Forelimb muscle (tissue), 1 donor: ENCODE measurements at regions not wholly inside any gene's neighbourhood (a gene's known extent, or its start where the extent isn't known, plus 50 kb on each side); places are given as distances from the start of the nearest gene placed in this dataset.
"Not testable (repeated sequence)": the region's sequence is repeated elsewhere in the genome, so short reads cannot be mapped to it uniquely, and the experiment has no call there.

Source experiments
- DNase-seq: peaks from one replicate; pipeline ENCODE4 v3.0.0-alpha.2; 2013; ENCODE audit warnings: low read depth

GRCh38 chr4:33878710-33879109 is 2365.6 kb downstream of the ARAP2 start:
- no peak for DNase-seq

DNA sequence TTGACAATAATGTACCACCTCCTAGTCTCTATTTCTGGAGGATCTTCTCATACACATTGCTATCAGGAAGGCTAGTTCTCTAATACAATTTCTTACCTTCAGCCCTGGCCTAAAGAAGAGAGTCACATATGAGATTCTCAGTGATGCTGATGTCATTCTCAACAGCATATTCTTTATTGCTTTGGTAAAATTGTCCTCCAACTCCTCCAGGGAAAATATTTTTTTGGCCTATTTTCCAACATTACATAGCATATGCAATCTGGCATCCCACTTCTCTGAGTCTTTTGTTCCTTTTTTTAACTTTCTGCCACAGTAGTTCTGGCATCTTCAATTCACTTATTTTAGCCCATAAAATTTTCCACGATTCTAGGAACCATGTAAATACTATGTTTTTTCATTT is 2363.1 kb downstream of the ARAP2 start:
- no peak for DNase-seq

- no peak for DNase-seq
These were observed 2361.9 kb downstream of the ARAP2 start for GRCh38 chr4:33882246-33882990.

- DNase-seq, result no peak
These were observed 2361.2 kb downstream of the ARAP2 start for GRCh38 chr4:33883111-33883510.

GRCh38 chr4:33886356-33886755 is 2358.0 kb downstream of the ARAP2 start:
- no peak for DNase-seq

DNA sequence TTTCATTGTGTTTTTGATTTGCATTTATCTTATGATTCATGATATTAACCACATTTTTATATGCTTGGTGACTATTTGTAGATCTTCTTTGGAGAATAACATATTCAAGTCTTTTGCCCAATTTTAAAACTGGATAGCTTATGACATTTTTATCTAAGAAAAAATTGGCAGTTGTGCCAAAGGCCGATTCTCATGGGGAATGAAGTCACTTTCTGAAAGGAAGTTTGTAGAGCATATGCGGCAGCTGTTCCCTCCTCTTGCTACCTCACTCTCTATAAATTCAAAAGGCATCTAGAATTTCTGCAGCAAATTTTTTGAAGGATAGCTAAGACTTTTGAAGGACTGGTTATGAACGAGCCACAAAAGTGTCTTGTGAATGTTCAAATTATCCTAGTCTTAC is 2353.5 kb downstream of the ARAP2 start:
- peak; percentile 2 for DNase-seq

DNA sequence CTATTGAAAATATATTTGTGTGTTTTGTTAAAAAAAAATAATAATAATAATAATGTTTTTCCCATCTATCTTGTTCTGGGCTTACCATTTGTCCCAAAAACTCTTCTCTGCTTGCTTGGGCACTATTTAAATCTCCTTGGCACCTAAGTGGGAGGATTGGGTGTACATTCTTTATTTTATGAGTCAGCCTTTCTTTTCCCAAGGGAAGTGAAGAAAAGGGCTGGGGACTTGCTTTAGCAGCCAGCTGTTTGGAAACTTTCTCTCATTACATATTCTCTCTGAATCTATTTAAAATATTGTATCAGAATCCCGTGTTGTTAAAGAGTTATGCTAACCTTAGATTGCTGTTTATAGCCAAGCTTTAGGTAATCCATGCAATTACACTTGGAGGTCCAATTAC is 2332.4 kb downstream of the ARAP2 start:
- no peak for DNase-seq

- DNase-seq, result no peak
These were observed 2329.9 kb downstream of the ARAP2 start for GRCh38 chr4:33914386-33914785.

GRCh38 chr4:33923469-33923868 is 2320.8 kb downstream of the ARAP2 start:
- DNase-seq, result no peak

DNA sequence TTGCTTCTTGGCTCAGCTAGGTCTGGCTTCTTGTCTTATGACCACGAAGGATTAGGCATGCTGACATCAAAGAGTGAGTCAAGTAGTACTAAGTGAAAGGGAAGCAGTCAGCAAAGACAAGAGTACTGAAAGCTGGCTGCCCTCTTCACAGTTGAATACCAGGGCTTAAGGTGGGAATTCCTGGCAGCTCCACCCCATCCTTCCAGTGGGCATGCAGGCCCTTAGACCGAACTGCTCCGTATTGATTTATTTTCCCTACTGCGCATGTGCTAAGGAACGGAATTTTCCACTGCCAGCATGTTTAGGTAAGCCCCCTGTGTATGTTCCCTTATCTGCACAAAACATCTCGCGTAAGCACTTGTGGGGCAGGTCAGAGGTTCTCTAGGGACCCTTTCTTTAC is 2320.1 kb downstream of the ARAP2 start:
- DNase-seq, result no peak

- no peak for DNase-seq
These were observed 2319.5 kb downstream of the ARAP2 start for GRCh38 chr4:33924811-33925210.

- DNase-seq, result no peak
These were observed 2313.8 kb downstream of the ARAP2 start for GRCh38 chr4:33930497-33930896.

- DNase-seq, result no peak
These were observed 2313.3 kb downstream of the ARAP2 start for GRCh38 chr4:33931026-33931425.

DNA sequence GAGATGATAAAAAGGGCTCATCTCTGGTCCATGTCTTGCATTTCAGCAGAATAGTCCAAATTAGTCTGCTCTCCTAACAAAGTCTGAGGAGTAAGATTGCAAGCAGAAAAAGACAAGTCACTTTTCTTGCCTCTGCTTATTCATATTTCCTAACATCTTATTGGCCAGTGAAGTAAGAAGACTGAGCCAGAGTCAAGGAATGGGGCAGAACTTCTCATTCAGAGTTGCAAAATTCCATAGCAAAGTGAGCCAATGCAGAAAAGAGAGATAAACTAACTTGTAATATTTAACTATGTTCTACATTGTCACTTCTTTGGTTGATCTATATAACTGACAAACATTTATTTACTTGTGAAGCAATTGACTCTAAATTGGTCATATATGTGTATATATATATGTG is 2304.0 kb downstream of the ARAP2 start:
- no peak for DNase-seq

GRCh38 chr4:33941854-33942253 is 2302.5 kb downstream of the ARAP2 start:
- DNase-seq, result no peak

GRCh38 chr4:33948921-33949320 is 2295.4 kb downstream of the ARAP2 start:
- DNase-seq, result no peak

GRCh38 chr4:33953848-33954247 is 2290.5 kb downstream of the ARAP2 start:
- DNase-seq, result not testable (repeated sequence)

DNA sequence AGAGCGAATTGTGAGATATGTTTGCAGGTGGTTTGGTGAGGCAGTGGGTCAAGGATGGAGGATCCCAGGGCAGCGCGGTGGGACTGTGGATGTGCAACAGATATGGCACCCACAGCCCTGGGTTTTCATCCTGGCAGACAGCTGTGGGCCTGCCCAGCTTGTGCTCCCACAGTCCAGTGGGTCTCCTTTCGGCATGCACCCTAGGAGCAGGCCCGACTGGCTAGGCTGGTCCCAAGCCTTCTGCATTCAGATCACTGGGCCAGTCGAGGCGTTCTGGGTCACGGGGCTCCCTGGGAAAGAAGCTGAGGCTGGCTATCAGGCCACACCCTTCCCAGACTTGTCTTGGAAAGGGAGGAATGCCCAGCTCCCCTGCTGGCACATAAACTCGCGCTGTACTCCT is 2289.6 kb downstream of the ARAP2 start:
- no peak for DNase-seq

DNA sequence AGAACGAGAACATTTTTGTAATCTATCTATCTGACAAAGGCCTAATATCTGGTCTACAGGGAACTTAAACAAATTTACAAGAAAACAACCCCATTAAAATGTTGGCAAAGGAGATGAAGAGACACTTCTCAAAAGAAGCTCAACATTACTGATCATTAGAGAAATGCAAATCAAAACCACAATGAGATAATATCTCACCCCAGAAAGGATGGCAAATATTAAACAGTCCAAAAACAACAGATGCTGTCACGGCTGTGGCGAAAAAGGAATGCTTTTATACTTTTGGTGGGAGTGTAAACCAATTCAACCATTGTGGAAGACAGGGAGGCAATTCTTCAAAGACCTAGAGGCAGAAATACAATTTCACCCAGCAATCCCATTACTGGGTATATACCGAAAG is 2284.8 kb downstream of the ARAP2 start:
- DNase-seq, result no peak

DNA sequence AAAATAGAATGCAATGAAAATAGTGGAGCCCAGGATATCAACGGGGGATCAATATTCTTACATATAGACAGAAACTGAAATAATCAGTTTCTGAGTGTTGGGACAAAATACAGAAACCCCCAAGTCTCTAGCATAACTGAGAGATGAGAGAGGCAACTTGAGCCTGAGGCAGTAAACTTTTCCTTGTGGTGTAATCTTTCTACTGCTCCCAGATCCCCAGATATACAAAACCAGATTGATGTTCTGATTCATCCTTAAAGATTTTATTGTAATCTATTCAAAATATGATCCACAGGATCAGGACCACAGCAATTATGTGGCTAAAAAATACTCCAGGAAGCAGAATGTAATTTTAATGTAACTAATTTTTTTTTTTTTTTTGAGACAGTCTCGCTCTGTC is 2282.6 kb downstream of the ARAP2 start:
- no peak for DNase-seq

DNA sequence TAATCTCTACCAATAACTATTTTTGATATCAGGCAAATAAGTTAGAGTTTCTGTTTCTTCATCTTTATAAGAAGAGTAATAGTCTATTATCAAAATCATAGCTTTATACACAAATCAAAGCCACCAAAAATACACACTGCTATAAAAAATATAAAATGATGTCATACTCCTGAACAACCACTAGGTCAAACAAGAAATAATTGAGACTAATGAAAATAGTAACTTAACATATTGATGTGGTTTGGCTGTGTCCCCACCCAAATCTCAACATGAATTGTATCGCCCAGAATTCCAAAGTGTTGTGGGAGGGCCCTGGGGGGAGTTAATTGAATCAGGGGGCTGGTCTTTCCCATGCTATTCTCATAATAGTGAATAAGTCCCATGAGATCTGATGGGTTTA is 2277.5 kb downstream of the ARAP2 start:
- no peak for DNase-seq

GRCh38 chr4:33974270-33974669 is 2270.0 kb downstream of the ARAP2 start:
- no peak for DNase-seq

DNA sequence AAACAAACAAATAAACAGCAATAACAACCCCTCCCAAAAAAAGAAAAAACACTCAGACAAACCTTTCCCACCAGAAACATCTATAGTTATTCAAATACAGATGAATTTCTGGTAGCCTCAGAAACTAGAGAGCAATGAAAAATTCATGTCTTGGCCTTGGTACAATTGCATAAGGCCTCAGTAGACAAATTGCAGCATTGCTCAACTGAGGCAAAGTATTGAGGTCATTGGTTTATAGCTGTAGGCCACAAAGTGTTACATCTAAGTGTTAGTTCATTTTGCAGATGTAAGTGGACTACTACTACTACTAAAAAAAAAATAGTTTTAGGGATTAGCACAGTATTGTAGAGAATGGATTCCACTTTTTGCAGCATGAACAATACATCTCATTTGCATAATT is 2268.3 kb downstream of the ARAP2 start:
- no peak for DNase-seq

DNA sequence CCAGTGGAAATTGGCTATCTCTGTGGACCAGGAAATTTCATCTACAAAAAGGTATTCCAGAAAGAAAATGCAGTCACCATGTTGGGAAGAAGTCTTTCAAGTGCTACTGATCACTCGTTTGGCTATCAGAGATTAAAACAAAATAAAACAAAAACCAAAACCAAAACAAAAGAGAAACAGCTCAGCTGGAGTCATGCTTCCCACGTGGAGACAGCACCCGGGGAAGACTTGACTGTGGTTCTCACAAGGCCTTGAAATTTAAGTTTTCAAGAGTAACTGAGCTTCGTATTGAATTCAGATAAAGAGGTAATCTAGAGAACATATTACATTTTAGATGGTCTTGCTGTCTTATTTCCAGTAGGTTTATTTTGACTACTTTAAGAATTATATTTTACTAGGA is 2264.5 kb downstream of the ARAP2 start:
- DNase-seq, result not testable (repeated sequence)
